ENCODE measurements at regions not wholly inside any gene's neighbourhood (a gene's known extent, or its start where the extent isn't known, plus 50 kb on each side); places are given as distances from the start of the nearest gene placed in this dataset.

GRCh38 chr12:77122236-77122635, 56.9 kb upstream of the E2F7 start:
- DNase-seq (ENCODE audit: low spot score) = peak; percentile 66

GRCh38 chr12:77120156-77121085, 55.1 kb upstream of the E2F7 start:
- DNase-seq (ENCODE audit: low spot score) = peak; percentile 54

- no peak for DNase-seq (ENCODE audit: low spot score)
Observed at GRCh38 chr12:77118696-77119095, 53.3 kb upstream of the E2F7 start.

- DNase-seq (ENCODE audit: low spot score) = no peak
Observed at GRCh38 chr12:77116277-77116676, 50.9 kb upstream of the E2F7 start.

- no peak for DNase-seq (ENCODE audit: low spot score)
Observed at GRCh38 chr12:77115471-77115870, 50.1 kb upstream of the E2F7 start.
